Glutamatergic neuron (in vitro differentiated cells): ENCODE measurements at regions not wholly inside any gene's neighbourhood (a gene's known extent, or its start where the extent isn't known, plus 50 kb on each side); places are given as distances from the start of the nearest gene placed in this dataset.
"Not testable (repeated sequence)": the region's sequence is repeated elsewhere in the genome, so short reads cannot be mapped to it uniquely, and the experiment has no call there.

ENCODE experiments used
- DNase-seq: peaks from one replicate; pipeline ENCODE4 v3.0.0; 2022
- H3K27ac Mint-ChIP-seq: one replicate; pipeline ENCODE4 v1.8.0; 2020; ENCODE audit warnings: mild to moderate bottlenecking, mixed read lengths, inconsistent platforms; ENCODE audit not compliant: unreplicated experiment
- H3K27me3 Mint-ChIP-seq: one replicate; pipeline ENCODE4 v1.8.0; 2020; ENCODE audit warnings: mild to moderate bottlenecking, moderate library complexity, mixed read lengths, inconsistent platforms; ENCODE audit not compliant: unreplicated experiment
- H3K36me3 Mint-ChIP-seq: one replicate; pipeline ENCODE4 v1.8.0; 2020; ENCODE audit warnings: mild to moderate bottlenecking, mixed read lengths, inconsistent platforms; ENCODE audit not compliant: unreplicated experiment
- H3K4me1 Mint-ChIP-seq: one replicate; pipeline ENCODE4 v1.8.0; 2020; ENCODE audit warnings: mild to moderate bottlenecking, low read depth, mixed read lengths, inconsistent platforms; ENCODE audit not compliant: unreplicated experiment
- H3K4me3 Mint-ChIP-seq: one replicate; pipeline ENCODE4 v1.8.0; 2020; ENCODE audit warnings: mild to moderate bottlenecking, mixed read lengths, inconsistent platforms; ENCODE audit not compliant: unreplicated experiment
- H3K9me3 Mint-ChIP-seq: one replicate; pipeline ENCODE4 v1.8.0; 2020; ENCODE audit warnings: mild to moderate bottlenecking, moderate library complexity, mixed read lengths, inconsistent platforms; ENCODE audit not compliant: unreplicated experiment
- CTCF ChIP-seq: fragments of 200-600 bp; sonication (generic); IDR thresholded peaks from one replicate; pipeline ENCODE4 v1.5.0; 2021; ENCODE audit not compliant: partially characterized antibody, unreplicated experiment

- no peaks in the 10 kb centered on the region for H3K36me3 Mint-ChIP-seq
- DNase-seq = no peak
- no peak overlapping the region for H3K4me3 Mint-ChIP-seq
- no peaks in the 10 kb centered on the region for H3K9me3 Mint-ChIP-seq
- H3K4me1 Mint-ChIP-seq = no peaks in the 10 kb centered on the region
- H3K27me3 Mint-ChIP-seq = no peaks in the 10 kb centered on the region
- no peak overlapping the region for H3K27ac Mint-ChIP-seq
- no peak for TF ChIP-seq CTCF
Measured at GRCh38 chr6:86516087-86516486, 421.2 kb upstream of the HTR1E start.

- H3K36me3 Mint-ChIP-seq = no peaks in the 10 kb centered on the region
- no peaks in the 10 kb centered on the region for H3K27me3 Mint-ChIP-seq
- no peaks in the 10 kb centered on the region for H3K9me3 Mint-ChIP-seq
- no peak for TF ChIP-seq CTCF
- DNase-seq = no peak
- no peaks in the 10 kb centered on the region for H3K4me1 Mint-ChIP-seq
- H3K27ac Mint-ChIP-seq = no peak overlapping the region
- H3K4me3 Mint-ChIP-seq = no peak overlapping the region
Measured at GRCh38 chr6:86511962-86512361, 425.4 kb upstream of the HTR1E start.

- no peaks in the 10 kb centered on the region for H3K36me3 Mint-ChIP-seq
- no peaks in the 10 kb centered on the region for H3K27me3 Mint-ChIP-seq
- no peak for TF ChIP-seq CTCF
- H3K27ac Mint-ChIP-seq = no peak overlapping the region
- H3K4me3 Mint-ChIP-seq = no peak overlapping the region
- no peaks in the 10 kb centered on the region for H3K9me3 Mint-ChIP-seq
- H3K4me1 Mint-ChIP-seq = no peaks in the 10 kb centered on the region
- no peak for DNase-seq
Measured at GRCh38 chr6:86508230-86508629, 429.1 kb upstream of the HTR1E start.

- no peak overlapping the region for H3K4me3 Mint-ChIP-seq
- TF ChIP-seq CTCF = no peak
- DNase-seq = no peak
- H3K27ac Mint-ChIP-seq = no peak overlapping the region
- H3K36me3 Mint-ChIP-seq = no peaks in the 10 kb centered on the region
- no peaks in the 10 kb centered on the region for H3K27me3 Mint-ChIP-seq
- H3K4me1 Mint-ChIP-seq = no peaks in the 10 kb centered on the region
- H3K9me3 Mint-ChIP-seq = peaks cover 1% of the 10 kb centered on the region
Measured at GRCh38 chr6:86502497-86502896, 434.8 kb upstream of the HTR1E start.

GRCh38 chr6:86500035-86500434 is 437.3 kb upstream of the HTR1E start:
- Mint-ChIP-seq H3K27me3 (peaks cover 3% of the 10 kb centered on the region), H3K9me3 (peaks cover 7% of the 10 kb centered on the region), H3K4me3 (no peak overlapping the region), H3K4me1 (no peaks in the 10 kb centered on the region), H3K36me3 (peaks cover 5% of the 10 kb centered on the region), H3K27ac (no peak overlapping the region)
- no peak for TF ChIP-seq CTCF
- no peak for DNase-seq

GRCh38 chr6:86489042-86489441 is 448.3 kb upstream of the HTR1E start:
- H3K4me1 Mint-ChIP-seq, H3K27me3 Mint-ChIP-seq, H3K9me3 Mint-ChIP-seq, H3K4me3 Mint-ChIP-seq, DNase-seq, H3K36me3 Mint-ChIP-seq, H3K27ac Mint-ChIP-seq: not testable (repeated sequence)
